Activated CD8-positive, alpha-beta memory T cell treated with anti-CD3 and anti-CD28 coated beads, Interleukin-2, amount 50 U/mL, for 4 hours (primary cell): ENCODE measurements at regions not wholly inside any gene's neighbourhood (a gene's known extent, or its start where the extent isn't known, plus 50 kb on each side); places are given as distances from the start of the nearest gene placed in this dataset.

Experiments
- DNase-seq: peaks from one replicate; pipeline ENCODE4 v3.0.0-alpha.2; 2020

DNA sequence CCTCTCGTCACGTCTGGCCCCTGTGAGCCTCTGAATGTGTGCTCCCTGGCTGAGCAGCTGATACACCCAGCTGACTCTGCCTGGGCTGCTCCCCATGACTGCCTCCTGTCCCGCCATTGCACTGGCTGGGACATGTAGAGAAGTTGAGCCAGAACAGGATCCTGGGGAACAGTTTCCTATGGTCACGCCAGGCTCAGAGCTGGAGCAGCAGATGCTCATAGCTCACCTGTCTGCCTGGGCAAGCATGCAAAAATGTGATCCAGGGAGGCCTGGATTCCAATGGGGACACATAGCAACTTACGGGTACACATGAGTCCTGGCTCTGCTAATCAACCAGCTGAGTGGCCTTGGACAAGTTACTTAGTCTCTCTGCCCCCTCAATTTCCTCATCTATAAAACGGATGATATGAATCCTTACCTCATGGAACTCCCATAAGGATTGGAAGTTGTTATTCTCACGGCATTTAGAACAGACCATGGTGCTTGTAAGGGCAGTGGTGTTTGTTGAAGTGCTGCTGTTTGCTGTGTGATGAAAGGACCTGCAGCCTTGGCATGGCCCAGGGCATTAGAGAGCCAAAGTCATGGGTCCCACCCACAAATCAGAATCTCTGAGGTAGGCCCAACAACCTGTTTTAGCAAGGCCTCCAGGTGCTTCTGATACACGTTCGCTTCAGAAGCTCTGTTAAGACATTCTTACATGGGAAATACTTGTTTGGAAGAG, 150.3 kb upstream of the VANGL1 start:
- no peak for DNase-seq

DNA sequence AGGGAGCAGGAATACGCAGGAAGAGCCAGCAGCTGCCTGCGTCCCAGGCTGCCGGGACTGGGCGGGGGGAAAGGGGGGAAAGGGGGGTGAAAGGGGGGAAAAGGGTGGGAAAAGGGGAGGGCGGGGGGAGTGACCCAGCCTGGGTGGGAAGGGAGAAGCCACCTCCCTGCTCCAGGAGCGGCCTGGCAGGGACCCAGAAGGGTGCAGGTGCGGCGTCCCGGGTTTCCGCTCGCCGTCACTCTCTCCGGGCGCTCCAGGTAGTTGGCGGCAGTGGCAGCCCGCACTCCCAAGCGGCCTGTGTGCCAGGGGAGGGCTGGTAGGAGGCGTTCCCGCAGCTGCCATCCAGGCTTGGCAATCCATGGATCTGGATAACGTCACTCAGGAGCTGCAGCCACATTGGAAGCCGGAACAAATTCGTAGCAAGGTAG, 141.0 kb upstream of the NGF start:
- no peak for DNase-seq

DNA sequence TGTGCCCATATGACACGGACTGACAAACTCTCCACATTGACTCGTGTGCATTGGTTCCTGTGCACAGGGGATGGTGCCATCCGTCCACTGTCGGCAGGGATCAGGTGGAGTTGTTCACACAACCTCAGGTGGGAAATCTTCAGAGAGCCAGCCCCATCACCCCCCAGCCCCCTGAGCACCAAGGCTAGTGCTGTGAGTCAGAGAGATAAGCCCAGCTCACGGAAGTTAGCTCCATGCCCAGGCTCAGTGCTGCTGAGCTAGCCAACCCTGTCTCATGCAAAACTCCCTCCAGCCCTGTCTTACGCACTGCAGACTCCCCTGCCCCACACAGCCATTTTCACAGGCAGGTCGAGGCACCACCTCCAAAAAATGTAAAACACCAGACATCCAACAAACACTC, 139.0 kb upstream of the NGF start:
- no peak for DNase-seq

DNA sequence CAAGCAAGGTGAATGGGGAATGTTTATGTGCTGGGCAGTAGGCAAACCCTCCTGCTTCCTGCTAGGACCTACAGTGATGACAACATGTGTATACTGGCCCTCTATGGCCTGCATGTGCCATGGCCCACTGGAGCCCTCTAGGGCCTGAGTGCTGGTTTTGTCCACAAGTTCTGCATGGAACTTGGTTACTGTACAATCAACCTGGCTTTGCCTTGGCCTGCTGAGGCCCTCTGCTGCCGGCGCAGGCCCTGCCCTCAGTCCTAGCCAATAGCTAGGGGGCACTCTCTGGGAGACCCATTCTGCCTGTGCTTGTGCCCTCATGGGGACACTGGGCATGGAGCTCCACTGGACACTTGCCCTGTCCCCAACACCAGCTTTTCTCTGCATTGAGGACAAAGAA, 138.6 kb upstream of the NGF start:
- DNase-seq, result no peak

DNA sequence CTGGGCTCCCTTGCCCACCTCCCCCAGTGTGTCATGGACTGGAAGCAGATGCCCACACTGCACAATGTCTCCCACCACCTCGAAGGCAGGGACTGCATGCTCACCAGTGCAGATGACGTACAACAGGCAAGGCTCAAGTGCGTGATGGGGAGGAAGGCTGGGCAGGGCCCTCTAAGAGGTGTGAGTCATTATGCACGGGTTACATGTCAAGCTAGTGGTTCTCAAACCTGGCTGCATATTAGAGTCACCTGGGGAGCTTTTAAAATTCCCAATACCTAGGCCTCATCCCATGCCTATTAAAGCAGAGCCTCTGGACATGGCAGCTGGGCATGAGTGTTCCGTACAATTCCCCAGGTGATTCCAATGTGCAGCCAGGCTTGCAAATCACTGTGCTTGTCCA, 137.9 kb upstream of the NGF start:
- DNase-seq, result no peak

DNA sequence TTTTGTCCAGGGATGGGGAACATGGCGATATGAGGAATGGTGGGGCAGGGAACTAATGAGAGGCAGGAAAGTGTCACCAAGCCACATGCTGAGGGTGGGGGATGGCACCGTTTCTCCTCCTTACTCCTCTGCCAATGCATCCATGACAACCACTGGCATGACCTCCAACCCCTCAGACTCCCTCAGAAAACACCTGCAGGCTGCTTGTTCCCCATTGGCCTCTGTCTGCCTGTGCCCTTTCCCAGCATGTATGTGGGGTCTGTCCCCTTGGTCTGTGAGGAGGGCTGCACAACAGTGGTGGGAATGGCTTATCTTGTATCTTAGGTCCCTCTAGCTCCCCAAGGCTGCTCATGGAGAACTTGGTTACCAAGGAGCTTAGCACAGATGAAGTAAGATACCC, 137.2 kb upstream of the NGF start:
- no peak for DNase-seq

DNA sequence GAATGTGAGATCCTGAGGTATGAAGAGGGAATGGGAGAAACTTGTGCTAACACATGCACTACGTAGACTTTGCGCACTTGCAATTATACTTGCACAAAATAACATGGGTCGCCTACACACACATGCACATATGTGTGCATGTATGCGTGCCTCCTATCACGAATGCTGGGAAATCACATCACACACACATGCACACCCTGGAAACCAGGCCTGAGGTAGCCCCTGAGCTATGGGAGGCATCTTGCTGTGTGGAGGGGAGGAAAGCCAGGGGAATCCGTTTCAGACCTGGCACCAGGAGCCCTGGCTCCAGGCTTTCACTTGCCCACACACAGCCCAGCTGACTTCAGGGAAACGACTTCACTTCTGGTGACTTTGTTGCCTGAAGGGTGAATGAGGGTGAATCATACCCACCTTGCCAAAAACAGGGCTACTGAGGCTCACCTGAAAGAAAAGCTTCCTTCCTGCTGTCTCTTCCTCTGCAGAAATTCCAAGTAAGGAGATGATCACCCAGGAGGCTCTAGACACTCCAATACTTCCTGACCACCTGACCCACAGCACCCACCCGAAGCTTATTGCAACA, 136.0 kb upstream of the NGF start:
- no peak for DNase-seq

DNA sequence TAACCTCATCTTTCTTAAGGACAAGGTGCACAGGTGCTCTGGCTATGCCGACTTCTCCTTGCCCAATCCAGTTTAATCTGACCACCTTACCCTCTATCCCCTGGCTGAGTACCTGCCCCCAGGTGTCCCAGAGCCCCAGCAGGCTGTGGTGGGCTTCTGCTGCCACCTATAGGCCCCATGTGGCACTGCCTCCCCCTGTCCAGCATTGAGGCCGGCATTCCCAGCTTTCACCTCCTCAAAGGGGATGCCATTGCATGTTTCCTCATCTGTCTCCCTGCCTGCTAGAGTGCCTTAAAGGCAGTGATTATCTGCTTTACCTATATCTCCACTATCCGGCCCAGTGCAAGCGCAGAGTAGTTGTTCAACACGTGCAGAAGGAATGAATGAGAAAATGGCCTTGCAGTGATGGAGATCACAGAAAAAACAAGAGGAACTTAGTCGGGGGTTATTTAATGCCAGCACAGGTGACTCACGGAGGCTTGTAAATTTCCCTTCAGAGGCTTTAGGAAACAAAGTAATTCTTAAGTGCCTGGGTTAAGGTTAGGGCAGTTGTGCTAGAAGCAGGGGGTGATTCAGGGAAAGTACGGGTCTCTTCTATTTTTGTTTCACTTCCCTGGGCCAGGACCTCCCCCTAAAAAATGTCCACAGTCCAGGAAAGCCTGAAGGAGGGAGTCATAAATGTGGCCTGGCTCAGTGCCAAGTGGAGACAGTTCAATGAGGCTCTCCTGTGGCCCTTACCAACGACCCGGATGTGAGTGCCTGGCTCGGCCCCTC, 131.8 kb upstream of the NGF start:
- peak; percentile 30 for DNase-seq

DNA sequence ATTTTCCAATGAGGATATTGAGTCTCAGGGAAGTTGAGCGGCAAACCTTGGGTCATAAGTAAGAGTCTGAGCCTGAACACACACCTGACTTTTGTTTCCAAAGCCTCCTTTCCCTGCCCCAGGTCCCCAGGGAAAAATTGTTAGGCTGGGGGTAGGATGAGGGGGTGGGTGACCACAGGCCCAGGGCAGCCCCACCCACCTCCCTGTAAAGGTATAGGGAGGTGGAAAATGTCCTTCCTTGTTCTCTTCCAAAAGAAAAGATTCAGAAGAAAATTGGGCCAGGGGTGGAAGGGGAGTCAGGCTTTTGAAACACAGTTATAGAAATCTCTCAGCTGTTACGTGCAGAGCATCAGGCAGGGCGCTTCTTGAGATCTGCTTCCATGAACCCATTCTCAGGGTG, 129.7 kb upstream of the NGF start:
- no peak for DNase-seq

DNA sequence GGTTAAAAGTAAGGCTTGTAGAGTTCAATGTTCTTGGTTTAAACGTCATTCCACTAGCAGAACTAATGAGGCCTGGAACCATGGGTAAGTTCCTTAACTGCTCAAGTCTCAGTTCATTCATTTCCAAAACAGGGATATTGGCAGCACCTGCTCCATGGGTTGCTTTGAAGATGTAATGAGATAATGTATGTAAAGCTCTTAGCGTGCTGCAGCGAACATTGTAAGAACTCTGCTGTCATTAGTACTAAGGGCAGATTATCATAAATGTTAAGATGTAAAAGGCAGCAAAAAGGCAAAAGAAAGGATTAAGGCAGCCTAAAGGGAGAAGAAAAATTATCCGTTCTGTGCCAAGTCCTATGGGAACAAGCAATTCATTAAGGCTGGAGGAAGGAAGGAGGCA, 129.1 kb upstream of the NGF start:
- no peak for DNase-seq

DNA sequence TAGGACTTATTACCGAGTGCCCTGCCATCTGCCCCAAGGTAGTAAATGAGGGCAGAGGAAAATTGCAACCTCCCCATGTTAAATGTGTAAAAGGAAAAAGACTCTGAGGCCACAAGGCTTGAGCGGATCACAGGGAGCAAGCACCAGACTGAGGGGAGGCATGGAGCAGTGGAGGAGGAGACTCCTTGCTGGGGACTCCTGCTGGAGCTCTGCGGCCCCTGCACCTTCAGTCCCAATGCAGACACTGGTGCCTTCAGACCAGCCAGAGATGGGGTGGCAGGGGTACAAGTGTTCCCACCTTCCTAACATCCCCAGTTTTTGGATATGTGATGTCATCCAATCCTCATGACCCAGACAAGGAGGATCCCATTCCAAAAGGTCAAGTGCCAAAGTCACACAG, 128.4 kb upstream of the NGF start:
- DNase-seq, result no peak

DNA sequence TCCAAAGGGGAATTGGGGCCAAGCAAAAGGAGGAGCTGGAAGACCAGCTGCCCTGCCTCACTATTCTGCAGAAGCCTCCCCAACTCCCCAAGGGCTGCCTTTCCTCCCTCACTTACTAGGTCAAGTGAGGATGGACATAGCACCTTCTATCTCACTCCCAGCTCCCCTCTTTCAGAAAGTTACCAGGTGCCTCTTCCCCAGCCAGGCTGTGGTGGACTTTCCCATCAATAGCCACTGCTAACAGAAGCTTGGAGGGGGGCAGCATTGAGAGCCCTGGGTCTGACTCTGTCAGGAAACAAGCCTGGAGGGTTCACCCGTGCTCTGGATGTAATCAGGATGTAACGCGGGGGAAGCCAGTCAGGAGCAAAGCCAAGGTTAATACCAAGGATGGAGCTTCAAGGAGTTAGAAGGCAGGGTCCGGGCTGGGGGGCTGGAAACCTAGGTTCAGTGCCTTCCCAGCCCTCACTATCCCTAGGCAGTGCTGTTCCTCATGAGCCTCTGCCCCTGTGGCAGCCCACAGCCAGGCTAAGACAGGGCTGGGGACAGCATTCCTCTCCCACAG, 127.8 kb upstream of the NGF start:
- no peak for DNase-seq

DNA sequence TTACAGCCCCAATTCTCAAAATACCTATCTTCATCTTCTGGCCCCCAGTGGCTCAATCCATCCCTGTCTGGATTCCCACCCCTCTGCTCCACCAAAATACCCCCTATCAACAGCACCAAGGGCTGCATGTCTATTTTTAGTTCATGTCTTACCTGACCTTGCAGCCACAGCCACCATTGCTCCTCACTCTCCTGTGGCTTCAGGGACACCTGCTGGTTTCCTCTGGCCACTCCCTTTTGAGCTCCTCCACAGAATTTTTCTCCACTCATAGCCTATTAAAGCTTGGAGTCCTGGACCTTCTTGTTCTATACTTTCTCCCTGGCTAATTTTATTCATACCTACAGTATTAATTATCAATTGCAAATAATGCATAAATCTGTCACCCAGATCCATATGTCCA, 125.3 kb upstream of the NGF start:
- DNase-seq, result no peak

DNA sequence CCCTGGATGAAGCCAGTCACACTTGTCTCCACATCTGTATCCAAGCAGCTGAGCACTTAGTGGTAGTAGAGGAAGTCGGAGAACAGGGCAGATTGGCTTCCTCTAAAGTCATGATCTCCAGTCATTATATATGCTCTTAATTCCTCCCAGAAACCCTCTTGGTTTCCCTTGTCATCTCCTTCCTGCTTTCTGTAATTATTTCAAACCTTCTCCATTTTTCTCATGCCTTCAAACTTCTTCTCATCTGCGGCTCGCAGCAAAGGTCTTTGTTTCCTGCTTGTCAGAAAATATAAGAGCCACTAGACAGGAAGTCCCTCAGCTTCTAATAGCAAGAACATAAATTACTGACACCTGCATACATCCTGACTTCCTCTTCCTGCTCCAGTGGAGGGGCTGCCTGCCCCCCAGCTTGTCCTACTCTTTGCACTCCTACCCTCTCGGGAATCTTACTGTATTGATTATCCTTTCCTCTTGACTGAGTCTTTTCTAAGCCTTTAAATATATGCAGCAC, 124.6 kb upstream of the NGF start:
- no peak for DNase-seq

DNA sequence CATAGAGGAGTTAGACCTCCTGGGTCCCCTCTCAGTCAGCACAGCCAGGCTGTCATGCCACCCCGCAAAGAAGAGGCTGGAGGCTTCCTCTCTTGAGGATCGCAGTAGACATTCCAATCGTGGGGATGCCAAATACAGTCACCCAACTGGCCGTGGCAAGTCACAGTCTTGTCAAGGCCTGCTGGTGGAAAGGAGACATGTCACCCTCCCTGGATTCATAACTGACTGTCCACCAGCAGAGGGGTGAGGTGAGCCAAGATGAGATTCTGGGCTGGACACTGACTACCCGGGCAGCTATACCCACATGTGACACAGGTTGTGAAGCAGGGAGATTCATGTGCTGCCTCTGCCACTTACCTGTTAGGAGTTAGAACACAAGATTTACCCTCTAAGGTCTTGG, 123.5 kb upstream of the NGF start:
- no peak for DNase-seq

DNA sequence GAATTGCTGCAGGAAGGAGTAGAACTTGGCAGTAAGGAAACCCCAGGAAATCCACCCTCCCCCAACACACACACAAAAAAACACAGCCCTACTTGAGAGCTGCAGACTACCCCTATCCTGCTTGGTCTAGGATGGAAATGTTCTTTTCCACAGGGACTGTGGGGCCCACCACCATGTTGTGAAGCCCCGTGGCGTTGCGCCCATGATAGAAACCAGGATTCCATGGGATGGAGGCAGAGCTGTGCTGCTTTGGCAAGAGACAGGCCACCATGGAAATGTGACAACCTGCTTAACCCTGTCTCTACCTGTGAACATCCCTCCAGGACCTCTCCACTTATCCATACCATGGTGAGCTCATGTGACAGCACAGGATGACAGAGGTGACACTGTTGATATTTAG, 121.1 kb upstream of the NGF start:
- no peak for DNase-seq

DNA sequence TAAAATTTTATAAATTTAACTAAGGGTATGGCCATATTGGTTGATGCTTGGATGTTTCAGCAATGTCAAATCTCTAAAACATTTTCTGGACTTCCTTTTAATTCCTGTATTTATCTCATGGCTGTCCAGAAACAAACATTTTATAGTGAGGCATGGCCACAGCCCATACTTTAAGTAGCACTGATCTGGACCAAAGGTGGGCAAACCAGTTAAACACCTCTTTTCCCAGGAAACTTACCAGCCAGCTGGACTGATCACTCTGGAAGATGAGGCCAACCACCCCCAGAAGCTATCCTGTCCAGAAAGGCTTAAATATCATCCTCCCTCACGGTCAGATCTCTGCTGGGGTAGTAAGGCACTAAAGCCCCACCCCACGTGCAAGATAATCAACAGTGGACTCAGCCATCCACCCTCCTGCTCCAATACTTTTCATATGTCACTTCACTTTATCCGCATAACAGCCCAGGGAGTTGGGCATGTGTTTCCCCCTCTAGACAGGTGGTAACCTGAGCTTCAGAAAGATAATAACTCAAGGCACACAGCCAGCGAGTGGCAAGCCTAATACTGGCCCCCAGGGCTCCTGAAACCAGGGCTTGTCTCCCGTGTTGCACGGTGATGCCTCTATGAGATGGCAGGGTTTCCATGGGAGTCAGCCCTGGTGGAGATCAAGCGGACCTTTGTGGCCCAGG, 120.5 kb upstream of the NGF start:
- no peak for DNase-seq

DNA sequence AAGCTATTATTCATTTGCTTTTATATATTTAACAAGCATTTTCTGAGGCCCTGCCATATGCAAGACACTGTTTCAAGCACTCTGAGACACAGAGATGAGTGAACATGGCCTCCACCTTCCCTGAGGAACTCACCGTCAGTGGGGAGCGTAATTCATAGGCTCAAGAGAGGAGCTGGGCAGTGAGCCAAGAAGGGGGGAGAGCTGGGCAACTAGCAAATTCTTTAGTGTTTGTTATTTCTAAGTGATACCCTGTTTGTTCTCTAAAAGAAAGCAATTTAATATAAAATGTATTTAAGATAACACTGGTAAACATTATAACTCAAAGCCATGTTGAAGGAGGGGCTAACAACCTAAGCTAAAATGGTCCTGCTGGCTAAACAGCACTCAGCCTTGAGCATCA, 119.2 kb upstream of the NGF start:
- no peak for DNase-seq

DNA sequence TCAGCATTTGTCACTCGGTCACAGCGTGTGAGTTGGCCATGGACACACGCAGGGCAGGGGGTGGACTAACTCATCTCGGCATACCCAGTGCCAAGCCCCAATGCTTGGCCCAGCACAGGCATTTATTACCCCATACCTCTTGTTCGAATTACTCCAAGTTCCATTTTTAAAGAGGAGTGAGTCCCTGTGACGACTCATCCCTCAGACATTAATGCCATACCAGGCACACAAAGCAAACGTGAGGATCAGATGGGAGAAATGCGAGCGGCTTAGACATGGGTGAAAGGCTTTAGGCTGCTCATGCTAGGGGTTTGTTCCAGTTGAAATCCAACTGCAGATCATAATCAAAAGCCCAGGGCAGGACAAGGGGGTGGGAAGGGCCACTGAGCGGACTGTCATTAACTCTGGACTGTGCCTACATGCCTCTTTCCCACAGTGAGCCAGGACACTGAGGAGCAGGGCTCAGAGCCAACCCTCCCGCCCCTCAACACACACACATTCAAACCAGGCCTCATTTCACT, 118.5 kb upstream of the NGF start:
- no peak for DNase-seq

DNA sequence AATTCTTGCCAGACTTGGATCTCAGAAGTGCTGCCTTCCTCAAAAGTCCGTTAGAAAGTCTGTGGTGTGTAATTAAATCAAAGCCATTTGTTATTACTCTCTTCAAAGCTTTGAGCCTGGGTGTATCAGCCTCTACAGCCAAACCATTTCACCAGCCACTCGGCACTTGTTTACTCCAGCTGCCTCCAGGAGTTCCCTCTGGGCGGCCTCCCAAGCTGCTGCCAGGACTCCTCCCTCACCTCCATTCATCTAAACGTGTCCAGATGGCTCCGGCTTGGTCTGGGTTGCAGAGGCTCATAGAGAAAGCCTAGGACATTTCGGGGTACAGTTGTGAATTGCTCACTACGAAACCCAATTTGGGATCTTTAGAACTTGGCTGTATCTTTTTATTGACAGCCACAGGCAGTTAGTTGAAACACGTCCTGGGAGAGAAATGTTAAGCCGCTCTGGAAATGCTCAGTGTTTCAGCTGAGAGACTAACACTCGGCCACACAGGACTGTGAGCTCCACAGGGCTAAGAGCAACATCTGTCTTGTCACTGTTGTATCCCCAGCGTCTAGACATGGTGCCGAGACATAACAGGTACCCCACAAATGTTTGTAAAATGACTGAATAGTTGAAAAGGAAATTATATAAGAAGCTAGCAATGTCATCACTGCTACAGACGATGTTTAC, 116.9 kb upstream of the NGF start:
- DNase-seq, result no peak

DNA sequence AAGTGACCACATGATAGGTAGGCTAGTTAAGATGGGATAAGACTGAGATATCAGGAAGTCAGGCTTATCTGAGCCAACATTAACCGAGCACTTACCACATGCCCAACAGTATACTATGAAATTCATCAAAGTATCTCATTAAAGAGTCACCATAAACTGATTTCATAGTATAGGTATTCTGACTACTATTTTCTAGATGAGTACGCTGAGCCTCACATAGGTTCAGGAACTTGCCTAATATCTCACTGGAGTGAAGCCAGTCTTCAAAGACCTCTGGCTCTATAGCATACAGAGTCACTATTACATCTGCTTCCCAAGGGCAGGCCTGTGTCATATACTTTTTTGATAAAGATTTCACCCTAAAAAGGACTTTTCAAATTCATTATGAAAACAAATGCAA, 115.6 kb upstream of the NGF start:
- DNase-seq, result no peak

DNA sequence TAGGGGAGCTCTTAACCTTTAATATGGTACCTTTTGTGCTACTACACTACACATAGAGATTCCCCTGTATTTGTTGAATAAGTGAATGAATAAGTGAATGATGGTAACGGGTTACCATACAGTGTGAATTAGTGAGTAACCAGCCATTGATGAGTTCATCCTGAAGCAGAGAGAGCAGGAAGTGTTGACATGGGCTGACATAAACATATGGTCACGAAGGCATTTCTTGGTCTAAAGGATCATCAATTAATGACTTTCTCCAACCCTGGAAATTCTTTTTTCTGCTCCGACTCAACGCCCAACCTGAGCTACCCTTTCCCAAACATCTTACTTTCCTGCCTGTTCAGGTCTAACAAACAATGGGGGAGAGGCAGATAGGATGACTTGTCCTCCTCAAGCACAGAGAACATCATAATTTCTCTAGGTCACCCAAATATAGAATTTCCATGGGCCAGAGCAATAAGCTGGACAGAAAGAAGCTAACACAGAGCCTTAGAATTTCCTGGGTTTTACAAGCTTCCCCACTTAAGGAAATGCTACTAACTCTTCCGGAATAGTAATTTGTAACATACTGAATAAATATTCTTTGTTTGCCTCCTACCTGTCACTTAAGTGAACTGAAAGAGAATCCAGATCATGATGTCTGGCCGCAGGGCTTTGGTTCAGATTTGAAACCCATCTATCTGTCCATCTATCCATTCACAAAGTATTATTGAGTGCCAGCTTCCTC, 114.7 kb upstream of the NGF start:
- DNase-seq, result no peak
